GM12874 (cell line): ENCODE measurements at regions not wholly inside any gene's neighbourhood (a gene's known extent, or its start where the extent isn't known, plus 50 kb on each side); places are given as distances from the start of the nearest gene placed in this dataset.

Source experiments
- TF ChIP-seq, protein P1 (sequence below): IDR thresholded peaks from 2 replicates; pipeline ENCODE4 v1.5.1; 2011; ENCODE audit warnings: low read depth, mild to moderate bottlenecking, control low read depth, low read length, moderate library complexity; ENCODE audit not compliant: insufficient read depth

DNA sequence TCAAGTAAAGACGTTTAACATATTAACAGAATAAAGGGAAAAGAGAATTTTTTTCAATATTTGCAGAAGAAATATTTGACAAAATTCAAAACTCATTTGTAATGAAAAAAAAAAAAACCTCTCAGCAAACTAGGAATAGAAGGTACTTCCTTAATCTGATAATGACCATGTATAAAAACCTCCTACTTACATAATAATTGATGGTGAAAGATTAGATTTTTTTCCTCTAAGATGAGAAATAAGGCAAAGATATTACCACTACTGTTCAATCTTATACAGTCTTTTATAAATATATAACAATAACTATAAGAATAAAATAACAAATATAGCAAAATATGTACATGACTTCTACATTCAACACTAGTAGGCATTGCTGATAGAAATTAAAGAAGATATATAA lies 424.6 kb upstream of the KLF4 start:
- TF ChIP-seq, protein P1, sequence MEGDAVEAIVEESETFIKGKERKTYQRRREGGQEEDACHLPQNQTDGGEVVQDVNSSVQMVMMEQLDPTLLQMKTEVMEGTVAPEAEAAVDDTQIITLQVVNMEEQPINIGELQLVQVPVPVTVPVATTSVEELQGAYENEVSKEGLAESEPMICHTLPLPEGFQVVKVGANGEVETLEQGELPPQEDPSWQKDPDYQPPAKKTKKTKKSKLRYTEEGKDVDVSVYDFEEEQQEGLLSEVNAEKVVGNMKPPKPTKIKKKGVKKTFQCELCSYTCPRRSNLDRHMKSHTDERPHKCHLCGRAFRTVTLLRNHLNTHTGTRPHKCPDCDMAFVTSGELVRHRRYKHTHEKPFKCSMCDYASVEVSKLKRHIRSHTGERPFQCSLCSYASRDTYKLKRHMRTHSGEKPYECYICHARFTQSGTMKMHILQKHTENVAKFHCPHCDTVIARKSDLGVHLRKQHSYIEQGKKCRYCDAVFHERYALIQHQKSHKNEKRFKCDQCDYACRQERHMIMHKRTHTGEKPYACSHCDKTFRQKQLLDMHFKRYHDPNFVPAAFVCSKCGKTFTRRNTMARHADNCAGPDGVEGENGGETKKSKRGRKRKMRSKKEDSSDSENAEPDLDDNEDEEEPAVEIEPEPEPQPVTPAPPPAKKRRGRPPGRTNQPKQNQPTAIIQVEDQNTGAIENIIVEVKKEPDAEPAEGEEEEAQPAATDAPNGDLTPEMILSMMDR, result no peak

DNA sequence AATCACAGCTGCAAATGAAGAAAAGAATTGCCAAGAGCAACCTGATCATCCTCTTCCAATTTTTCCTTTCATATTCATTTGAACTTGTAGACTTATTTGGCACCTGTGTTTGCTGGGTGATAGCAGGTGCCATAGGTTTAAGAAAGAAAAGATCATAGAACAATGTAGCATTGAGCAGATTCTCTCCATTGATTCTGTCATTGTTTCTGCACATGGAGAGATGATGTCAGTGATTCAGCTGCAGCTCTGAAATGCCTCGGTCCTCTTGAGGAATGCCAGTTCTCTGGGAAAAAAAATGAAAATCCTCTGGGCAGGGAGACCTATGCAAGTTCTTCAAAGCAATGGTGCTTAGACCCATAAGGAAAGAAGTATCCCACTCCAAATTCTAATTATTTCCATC lies 418.1 kb upstream of the KLF4 start:
- TF ChIP-seq, protein P1, result no peak

DNA sequence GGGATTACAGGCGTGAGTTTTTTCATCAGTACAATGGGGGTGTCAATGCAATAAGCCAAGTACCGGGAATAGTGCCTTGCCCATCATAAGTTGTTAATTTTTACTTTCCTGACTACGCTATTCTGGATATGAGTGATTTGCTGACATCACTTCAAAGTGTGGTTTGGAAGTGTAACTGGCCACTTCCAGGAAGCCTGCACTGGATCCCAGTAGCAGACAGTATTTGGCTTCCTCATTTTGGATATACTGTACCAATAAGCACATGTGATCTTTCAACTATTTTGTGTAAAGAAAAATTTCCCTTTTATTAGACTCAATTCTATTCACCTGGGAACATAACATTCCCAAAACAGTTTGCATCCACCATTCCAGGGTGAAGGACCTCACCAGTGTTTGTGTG lies 417.7 kb upstream of the KLF4 start:
- TF ChIP-seq, protein P1, result no peak

DNA sequence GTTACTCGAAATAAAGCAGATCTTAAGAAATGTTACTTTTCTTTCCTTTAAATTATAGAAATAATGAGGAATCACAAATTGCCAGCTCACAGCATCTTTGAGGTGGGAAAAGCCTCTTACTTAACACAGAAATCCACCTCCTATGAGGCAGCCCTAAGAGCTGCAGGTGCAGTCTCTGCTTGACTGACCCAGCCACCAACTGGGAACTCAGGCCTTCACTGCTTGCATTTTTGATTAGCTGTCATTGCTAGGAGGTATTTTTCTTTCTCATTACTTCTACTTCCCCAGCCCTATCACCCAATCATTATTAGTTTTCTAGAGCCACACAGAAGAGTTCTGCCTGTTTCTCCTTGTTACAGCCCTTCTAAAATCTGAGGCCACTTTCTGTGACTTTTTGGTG lies 416.5 kb upstream of the KLF4 start:
- TF ChIP-seq, protein P1, result no peak

DNA sequence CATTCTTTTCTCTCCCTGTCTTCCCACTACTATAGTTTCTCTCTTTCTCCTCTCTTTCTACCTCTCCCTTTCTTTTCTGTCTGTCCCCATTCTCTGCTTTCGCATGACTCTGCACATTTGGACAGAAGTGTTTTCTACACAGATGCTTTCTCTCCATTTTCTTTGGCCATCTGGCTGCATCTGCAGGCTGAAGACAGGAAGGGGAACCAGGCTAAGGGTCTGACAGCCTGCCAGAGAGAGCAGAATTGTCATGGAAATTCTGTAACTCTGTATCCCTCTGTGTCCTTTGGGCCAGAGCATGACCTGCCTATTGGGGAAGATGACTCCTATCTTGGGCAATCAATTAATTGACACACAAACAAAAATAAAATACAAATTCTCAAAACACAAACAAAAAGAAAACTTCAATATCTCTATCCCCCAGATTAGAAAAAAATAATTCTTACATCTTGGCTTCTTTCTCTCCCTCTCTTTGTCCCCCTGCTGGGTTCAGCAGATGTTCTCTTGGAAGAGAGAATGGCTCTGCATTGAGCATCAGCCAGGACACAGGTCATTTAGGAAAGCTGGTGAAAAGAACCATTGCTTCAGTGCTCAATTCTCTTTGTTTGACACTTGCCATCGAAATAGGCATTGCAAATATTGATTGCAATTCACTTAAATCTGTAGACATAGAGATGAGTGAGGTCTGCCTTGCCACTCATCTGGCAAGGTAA lies 415.9 kb upstream of the KLF4 start:
- TF ChIP-seq, protein P1, result no peak

DNA sequence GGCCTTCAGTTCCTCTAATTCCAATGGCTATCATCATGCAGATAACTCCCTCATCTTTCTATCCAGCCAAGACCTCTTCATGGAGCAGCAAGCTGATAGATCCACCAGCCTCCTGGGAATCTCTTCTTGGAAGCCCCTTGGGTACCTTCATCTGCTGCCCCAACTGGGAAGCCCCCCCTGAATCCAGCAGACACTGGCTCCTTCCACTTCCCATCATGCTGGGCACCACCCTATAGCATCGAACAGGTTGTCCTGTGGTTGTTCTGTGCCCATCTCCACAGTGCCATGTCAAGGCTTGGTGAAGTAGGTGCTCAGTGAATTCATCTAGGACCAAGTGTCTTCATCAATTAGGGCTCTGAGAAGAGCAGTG lies 410.4 kb upstream of the KLF4 start:
- TF ChIP-seq, protein P1, result no peak

DNA sequence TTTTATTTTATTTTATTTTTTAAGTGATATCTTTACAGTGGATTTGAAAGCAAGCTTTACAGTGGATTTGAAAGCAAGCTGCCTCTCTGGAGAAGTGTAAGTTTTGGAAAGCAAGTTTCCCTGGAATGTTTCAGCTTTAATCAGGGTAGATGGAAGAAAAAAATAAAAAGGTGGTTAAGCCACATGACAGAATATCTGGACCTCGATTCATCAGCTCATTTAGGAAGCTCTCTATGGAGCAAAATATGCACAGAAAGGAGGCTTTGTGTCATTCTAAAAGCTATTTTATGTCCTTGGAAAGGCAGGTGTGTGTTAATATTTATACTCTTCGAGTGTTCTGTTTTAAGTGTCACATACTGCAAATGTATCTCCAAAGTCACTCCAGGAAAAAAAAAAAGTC lies 409.2 kb upstream of the KLF4 start:
- TF ChIP-seq, protein P1, result no peak
